ENCODE measurements at regions not wholly inside any gene's neighbourhood (a gene's known extent, or its start where the extent isn't known, plus 50 kb on each side); places are given as distances from the start of the nearest gene placed in this dataset.

GRCh38 chr4:107278791-107279483 is 242.8 kb upstream of the DKK2 start:
- DNase-seq: no peak

GRCh38 chr4:107276052-107276451 is 239.9 kb upstream of the DKK2 start:
- no peak for DNase-seq
- TF ChIP-seq, protein P1, sequence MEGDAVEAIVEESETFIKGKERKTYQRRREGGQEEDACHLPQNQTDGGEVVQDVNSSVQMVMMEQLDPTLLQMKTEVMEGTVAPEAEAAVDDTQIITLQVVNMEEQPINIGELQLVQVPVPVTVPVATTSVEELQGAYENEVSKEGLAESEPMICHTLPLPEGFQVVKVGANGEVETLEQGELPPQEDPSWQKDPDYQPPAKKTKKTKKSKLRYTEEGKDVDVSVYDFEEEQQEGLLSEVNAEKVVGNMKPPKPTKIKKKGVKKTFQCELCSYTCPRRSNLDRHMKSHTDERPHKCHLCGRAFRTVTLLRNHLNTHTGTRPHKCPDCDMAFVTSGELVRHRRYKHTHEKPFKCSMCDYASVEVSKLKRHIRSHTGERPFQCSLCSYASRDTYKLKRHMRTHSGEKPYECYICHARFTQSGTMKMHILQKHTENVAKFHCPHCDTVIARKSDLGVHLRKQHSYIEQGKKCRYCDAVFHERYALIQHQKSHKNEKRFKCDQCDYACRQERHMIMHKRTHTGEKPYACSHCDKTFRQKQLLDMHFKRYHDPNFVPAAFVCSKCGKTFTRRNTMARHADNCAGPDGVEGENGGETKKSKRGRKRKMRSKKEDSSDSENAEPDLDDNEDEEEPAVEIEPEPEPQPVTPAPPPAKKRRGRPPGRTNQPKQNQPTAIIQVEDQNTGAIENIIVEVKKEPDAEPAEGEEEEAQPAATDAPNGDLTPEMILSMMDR (IDR thresholded peaks at IDR 0.05; ENCODE audit: low read depth, low read length): no peak
- Histone ChIP-seq H3K36me3 (no peaks in the 10 kb centered on the region), H3K9me3 (ENCODE audit: severe bottlenecking) (no peaks in the 10 kb centered on the region), H3K27ac (no peak overlapping the region), H3K4me3 (ENCODE audit: low read depth, low read length) (no peak overlapping the region), H3K27me3 (ENCODE audit: insufficient read depth, low read depth, severe bottlenecking) (no peaks in the 10 kb centered on the region)

More at GRCh38 chr4:107278791-107279483, 242.8 kb upstream of the DKK2 start:
- Histone ChIP-seq H3K27me3 (ENCODE audit: insufficient read depth, low read depth, severe bottlenecking) (no peaks in the 10 kb centered on the region), H3K36me3 (no peaks in the 10 kb centered on the region), H3K9me3 (ENCODE audit: severe bottlenecking) (no peaks in the 10 kb centered on the region), H3K4me3 (ENCODE audit: low read depth, low read length) (no peak overlapping the region), H3K27ac (no peak overlapping the region)
- TF ChIP-seq, protein P1 (IDR thresholded peaks at IDR 0.05; ENCODE audit: low read depth, low read length): no peak

DNA sequence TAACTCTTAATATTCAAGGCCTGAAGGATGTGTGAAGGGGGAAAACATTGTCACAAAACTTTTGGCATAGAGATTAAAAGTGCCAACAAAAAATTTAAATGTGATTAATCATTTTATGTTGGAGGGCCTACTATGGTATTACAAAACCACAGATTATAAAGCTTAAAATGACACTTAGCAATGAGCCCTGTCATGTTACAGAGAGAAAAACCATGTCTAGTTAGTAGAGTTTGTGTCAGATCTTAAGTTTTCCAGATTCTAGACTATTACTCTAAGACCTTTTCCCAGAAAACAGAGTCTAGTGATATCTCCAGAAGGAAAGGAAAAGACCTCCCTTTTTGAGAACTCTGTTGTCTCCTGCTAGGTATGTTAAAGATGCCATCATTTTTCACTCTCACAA is 239.1 kb upstream of the DKK2 start:
- no peak for DNase-seq
- Histone ChIP-seq H3K36me3 (no peaks in the 10 kb centered on the region), H3K9me3 (ENCODE audit: severe bottlenecking) (no peaks in the 10 kb centered on the region), H3K4me3 (ENCODE audit: low read depth, low read length) (no peak overlapping the region), H3K27me3 (ENCODE audit: insufficient read depth, low read depth, severe bottlenecking) (no peaks in the 10 kb centered on the region), H3K27ac (no peak overlapping the region)
- TF ChIP-seq, protein P1 (IDR thresholded peaks at IDR 0.05; ENCODE audit: low read depth, low read length): no peak

GRCh38 chr4:107270614-107271013 is 234.5 kb upstream of the DKK2 start:
- Histone ChIP-seq H3K36me3 (no peaks in the 10 kb centered on the region), H3K4me3 (ENCODE audit: low read depth, low read length) (no peak overlapping the region), H3K27ac (no peak overlapping the region), H3K9me3 (ENCODE audit: severe bottlenecking) (no peaks in the 10 kb centered on the region), H3K27me3 (ENCODE audit: insufficient read depth, low read depth, severe bottlenecking) (no peaks in the 10 kb centered on the region)
- no peak for DNase-seq
- TF ChIP-seq, protein P1 (IDR thresholded peaks at IDR 0.05; ENCODE audit: low read depth, low read length): no peak

DNA sequence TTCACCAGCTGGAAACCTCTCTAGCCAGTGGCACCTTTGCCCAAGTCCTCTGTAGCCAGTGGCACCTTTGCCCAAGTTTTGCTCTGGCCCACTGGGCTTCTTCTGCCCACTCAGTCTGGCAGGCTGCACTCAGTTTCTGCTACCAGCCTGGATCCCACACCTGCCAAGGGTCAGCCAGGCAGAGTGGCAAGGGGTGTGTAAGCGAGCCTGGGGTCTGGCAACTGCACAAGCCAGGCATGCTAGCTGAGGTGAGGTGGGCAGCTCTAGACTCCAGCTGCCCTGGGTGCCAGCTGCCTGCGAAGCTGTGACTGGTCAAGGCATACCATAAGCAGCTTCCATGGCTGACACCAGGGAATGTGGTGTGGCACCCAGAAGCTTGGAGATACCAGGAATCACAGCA is 233.1 kb upstream of the DKK2 start:
- no peak overlapping the region for H3K27ac ChIP-seq
- H3K36me3 ChIP-seq: no peaks in the 10 kb centered on the region
- DNase-seq: no peak
- H3K27me3 ChIP-seq (ENCODE audit: insufficient read depth, low read depth, severe bottlenecking): no peaks in the 10 kb centered on the region
- no peak overlapping the region for H3K4me3 ChIP-seq (ENCODE audit: low read depth, low read length)
- TF ChIP-seq, protein P1 (IDR thresholded peaks at IDR 0.05; ENCODE audit: low read depth, low read length): no peak
- H3K9me3 ChIP-seq (ENCODE audit: severe bottlenecking): no peaks in the 10 kb centered on the region

- DNase-seq: no peak
- Histone ChIP-seq H3K27me3 (ENCODE audit: insufficient read depth, low read depth, severe bottlenecking) (no peaks in the 10 kb centered on the region), H3K36me3 (no peaks in the 10 kb centered on the region), H3K4me3 (ENCODE audit: low read depth, low read length) (no peak overlapping the region), H3K27ac (no peak overlapping the region), H3K9me3 (ENCODE audit: severe bottlenecking) (no peaks in the 10 kb centered on the region)
- TF ChIP-seq, protein P1 (IDR thresholded peaks at IDR 0.05; ENCODE audit: low read depth, low read length): no peak
Observed at GRCh38 chr4:107265859-107266258, 229.7 kb upstream of the DKK2 start.
